Activated effector memory CD4-positive, alpha-beta T cell treated with anti-CD3 and anti-CD28 coated beads, Interleukin-2, amount 50 U/mL, for 16 hours (primary cell): ENCODE measurements at regions not wholly inside any gene's neighbourhood (a gene's known extent, or its start where the extent isn't known, plus 50 kb on each side); places are given as distances from the start of the nearest gene placed in this dataset.
"Not testable (repeated sequence)": the region's sequence is repeated elsewhere in the genome, so short reads cannot be mapped to it uniquely, and the experiment has no call there.

ENCODE experiments used
- DNase-seq: peaks from one replicate; pipeline ENCODE4 v3.0.0-alpha.2; 2020

GRCh38 chr3:25897019-25897418 is 107.1 kb downstream of the OXSM start:
- DNase-seq: no peak

- no peak for DNase-seq
Measured at GRCh38 chr3:25899352-25900101, 109.6 kb downstream of the OXSM start.

GRCh38 chr3:25900161-25900560 is 110.3 kb downstream of the OXSM start:
- no peak for DNase-seq

- no peak for DNase-seq
Measured at GRCh38 chr3:25901796-25902195, 111.9 kb downstream of the OXSM start.

- no peak for DNase-seq
Measured at GRCh38 chr3:25902586-25902985, 112.7 kb downstream of the OXSM start.

GRCh38 chr3:25903371-25904129 is 113.7 kb downstream of the OXSM start:
- no peak for DNase-seq

- no peak for DNase-seq
Measured at GRCh38 chr3:25904206-25904605, 114.3 kb downstream of the OXSM start.

- DNase-seq: no peak
Measured at GRCh38 chr3:25906132-25906906, 116.4 kb downstream of the OXSM start.

GRCh38 chr3:25907081-25907480 is 117.2 kb downstream of the OXSM start:
- no peak for DNase-seq

- DNase-seq: no peak
Measured at GRCh38 chr3:25910105-25910504, 120.2 kb downstream of the OXSM start.

GRCh38 chr3:25910997-25911396 is 121.1 kb downstream of the OXSM start:
- peak; percentile 73 for DNase-seq

GRCh38 chr3:25911525-25912295 is 121.8 kb downstream of the OXSM start:
- no peak for DNase-seq

GRCh38 chr3:25913179-25913578 is 123.3 kb downstream of the OXSM start:
- no peak for DNase-seq

- DNase-seq: no peak
Measured at GRCh38 chr3:25915673-25916072, 125.8 kb downstream of the OXSM start.

GRCh38 chr3:25916321-25916720 is 126.4 kb downstream of the OXSM start:
- no peak for DNase-seq

- DNase-seq: not testable (repeated sequence)
Measured at GRCh38 chr3:25931967-25932366, 142.1 kb downstream of the OXSM start.

GRCh38 chr3:25938566-25939325 is 148.9 kb downstream of the OXSM start:
- DNase-seq: no peak

GRCh38 chr3:25940935-25941334 is 151.0 kb downstream of the OXSM start:
- DNase-seq: no peak

GRCh38 chr3:25944329-25944728 is 154.4 kb downstream of the OXSM start:
- no peak for DNase-seq

GRCh38 chr3:25945366-25945765 is 155.5 kb downstream of the OXSM start:
- DNase-seq: no peak

- no peak for DNase-seq
Measured at GRCh38 chr3:25945836-25946235, 155.9 kb downstream of the OXSM start.

GRCh38 chr3:25952133-25952532 is 162.2 kb downstream of the OXSM start:
- DNase-seq: no peak
